HG02852 (cell line): ENCODE measurements at regions not wholly inside any gene's neighbourhood (a gene's known extent, or its start where the extent isn't known, plus 50 kb on each side); places are given as distances from the start of the nearest gene placed in this dataset.

Source experiments
- ATAC-seq: cut with Tn5 transposase; IDR thresholded peaks from one replicate; pipeline ENCODE4 v1.9.1; 2021; ENCODE audit warnings: mild to moderate bottlenecking, moderate library complexity; ENCODE audit not compliant: unreplicated experiment

GRCh38 chr5:130731839-130732238, 433.2 kb downstream of the HINT1 start:
- no peak for ATAC-seq

GRCh38 chr5:130729541-130729940, 435.5 kb downstream of the HINT1 start:
- no peak for ATAC-seq

GRCh38 chr5:130727830-130728229, 437.2 kb downstream of the HINT1 start:
- ATAC-seq = no peak

GRCh38 chr5:130724658-130725057, 440.4 kb downstream of the HINT1 start:
- no peak for ATAC-seq

GRCh38 chr5:130720355-130720754, 444.7 kb downstream of the HINT1 start:
- no peak for ATAC-seq

- ATAC-seq = no peak
Measured at GRCh38 chr5:130715541-130715940, 449.5 kb downstream of the HINT1 start.

GRCh38 chr5:130714200-130714599, 450.9 kb downstream of the HINT1 start:
- no peak for ATAC-seq

GRCh38 chr5:130712324-130712723, 452.7 kb downstream of the HINT1 start:
- no peak for ATAC-seq

GRCh38 chr5:130710596-130710995, 454.5 kb downstream of the HINT1 start:
- ATAC-seq = no peak

GRCh38 chr5:130708754-130709153, 456.3 kb downstream of the HINT1 start:
- no peak for ATAC-seq

GRCh38 chr5:130706696-130707095, 458.4 kb downstream of the HINT1 start:
- ATAC-seq = no peak

- ATAC-seq = no peak
Measured at GRCh38 chr5:130705368-130705767, 459.7 kb downstream of the HINT1 start.

- no peak for ATAC-seq
Measured at GRCh38 chr5:130693509-130693908, 471.5 kb downstream of the HINT1 start.

- no peak for ATAC-seq
Measured at GRCh38 chr5:130692770-130693169, 472.3 kb downstream of the HINT1 start.

- ATAC-seq = no peak
Measured at GRCh38 chr5:130689831-130690230, 475.2 kb downstream of the HINT1 start.

GRCh38 chr5:130687085-130687733, 477.8 kb downstream of the HINT1 start:
- no peak for ATAC-seq

GRCh38 chr5:130678637-130679036, 486.4 kb downstream of the HINT1 start:
- no peak for ATAC-seq

- no peak for ATAC-seq
Measured at GRCh38 chr5:130666462-130666861, 498.6 kb downstream of the HINT1 start.

GRCh38 chr5:130652176-130652575, 512.9 kb downstream of the HINT1 start:
- no peak for ATAC-seq

- ATAC-seq = no peak
Measured at GRCh38 chr5:130651440-130651839, 513.6 kb downstream of the HINT1 start.

GRCh38 chr5:130643321-130643720, 521.7 kb downstream of the HINT1 start:
- no peak for ATAC-seq

GRCh38 chr5:130642461-130642860, 522.6 kb downstream of the HINT1 start:
- ATAC-seq = no peak

- ATAC-seq = no peak
Measured at GRCh38 chr5:130627145-130627544, 537.9 kb downstream of the HINT1 start.
